ENCODE measurements at regions not wholly inside any gene's neighbourhood (a gene's known extent, or its start where the extent isn't known, plus 50 kb on each side); places are given as distances from the start of the nearest gene placed in this dataset.
"Not testable (repeated sequence)": the region's sequence is repeated elsewhere in the genome, so short reads cannot be mapped to it uniquely, and the experiment has no call there.

DNA sequence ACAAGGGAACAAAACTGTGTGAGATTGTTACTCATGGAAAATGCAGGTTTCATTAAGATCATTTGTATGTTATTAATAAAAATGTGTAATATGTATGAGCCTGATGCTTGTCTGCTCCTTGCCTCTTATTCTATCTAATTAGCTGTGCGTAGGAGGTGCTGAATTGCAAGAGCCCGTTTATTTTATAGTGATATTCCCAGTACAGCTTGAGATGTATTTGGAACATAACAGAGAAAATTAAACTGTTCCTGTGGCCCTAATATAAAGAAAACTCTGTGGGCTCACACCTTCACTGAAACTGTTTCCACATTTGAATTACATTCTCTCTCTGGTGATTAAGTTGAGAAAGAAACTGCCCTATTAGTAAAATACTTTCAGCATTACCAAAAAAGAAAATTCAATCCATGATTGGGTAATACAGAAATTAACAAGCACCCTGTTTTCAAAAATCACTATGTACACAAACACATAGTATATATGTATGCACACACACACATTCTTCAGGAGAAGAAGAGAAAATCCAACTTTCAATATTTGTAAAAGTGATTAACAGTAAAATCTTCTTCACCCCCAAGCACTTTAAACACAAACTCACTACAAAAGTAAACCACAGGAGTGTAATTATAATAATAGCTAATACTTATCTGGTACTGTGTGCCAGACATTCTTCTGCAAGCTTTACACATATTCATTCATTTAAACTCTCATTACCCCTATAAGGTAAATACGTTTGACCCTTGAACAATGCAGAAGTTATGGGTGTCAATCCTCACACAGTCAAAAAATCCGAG, 233.2 kb downstream of the PHLDA1 start:
- Histone ChIP-seq H3K4me3 (ENCODE audit: low read length in 2 of 2) (no peak overlapping the region), H3K4me1 (ENCODE audit: control insufficient read depth, insufficient read depth, low read length) (no peaks in the 10 kb centered on the region), H3K9ac (ENCODE audit: low read length in 2 of 2) (no peak overlapping the region), H3K9me3 (ENCODE audit: control insufficient read depth in 2 of 2, low read length in 2 of 2) (no peaks in the 10 kb centered on the region), H3K27ac (ENCODE audit: low read length) (no peak overlapping the region), H3K36me3 (ENCODE audit: control insufficient read depth in 2 of 2, insufficient read depth in 2 of 2, low read length in 2 of 2) (no peaks in the 10 kb centered on the region), H3K27me3 (ENCODE audit: control insufficient read depth in 1 of 2, insufficient read depth in 2 of 2, low read length in 2 of 2) (no peaks in the 10 kb centered on the region)

DNA sequence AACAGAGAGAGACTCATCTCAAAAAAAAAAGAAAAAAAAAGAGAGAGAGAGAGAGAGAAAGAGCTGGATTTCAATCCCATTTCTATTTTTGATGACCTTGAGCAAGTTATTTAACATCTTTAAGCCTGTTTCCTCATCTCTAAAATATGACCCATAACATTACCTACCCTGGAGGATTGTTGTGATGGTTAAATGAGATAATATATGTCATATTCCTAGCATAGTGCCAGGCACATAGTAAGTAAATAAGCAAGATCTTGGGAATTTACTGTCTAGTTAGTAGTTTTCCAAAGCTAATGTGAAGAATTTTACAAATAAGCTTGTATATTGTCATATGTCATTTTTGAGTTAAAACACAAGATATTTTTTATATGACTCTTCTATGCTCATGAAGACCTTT, 236.5 kb downstream of the PHLDA1 start:
- no peaks in the 10 kb centered on the region for H3K9me3 ChIP-seq (ENCODE audit: control insufficient read depth in 2 of 2, low read length in 2 of 2)
- H3K27me3 ChIP-seq (ENCODE audit: control insufficient read depth in 1 of 2, insufficient read depth in 2 of 2, low read length in 2 of 2): no peaks in the 10 kb centered on the region

DNA sequence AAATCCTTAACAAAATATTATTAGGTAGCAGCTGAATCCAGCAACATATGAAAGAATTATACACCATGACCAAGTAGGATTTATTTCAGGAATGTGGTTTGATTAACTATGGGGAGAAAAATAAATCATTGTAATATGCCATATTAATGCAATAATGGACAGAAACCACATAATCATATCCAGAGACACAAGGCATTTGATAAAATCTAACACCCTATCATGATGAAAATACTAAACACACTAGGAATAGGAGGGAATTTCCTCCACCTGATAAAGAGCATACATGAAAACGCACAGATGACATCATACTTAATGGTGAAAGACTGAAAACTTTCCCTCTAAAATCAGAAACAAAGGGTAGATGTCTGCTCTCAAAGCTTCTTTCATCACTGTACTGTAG, 238.9 kb downstream of the PHLDA1 start:
- no peak overlapping the region for H3K9ac ChIP-seq (ENCODE audit: low read length in 2 of 2)
- H3K9me3 ChIP-seq (ENCODE audit: control insufficient read depth in 2 of 2, low read length in 2 of 2): no peaks in the 10 kb centered on the region
- no peak overlapping the region for H3K27ac ChIP-seq (ENCODE audit: low read length)
- no peaks in the 10 kb centered on the region for H3K36me3 ChIP-seq (ENCODE audit: control insufficient read depth in 2 of 2, insufficient read depth in 2 of 2, low read length in 2 of 2)
- H3K4me3 ChIP-seq (ENCODE audit: low read length in 2 of 2): no peak overlapping the region
- no peaks in the 10 kb centered on the region for H3K27me3 ChIP-seq (ENCODE audit: control insufficient read depth in 1 of 2, insufficient read depth in 2 of 2, low read length in 2 of 2)
- H3K4me1 ChIP-seq (ENCODE audit: control insufficient read depth, insufficient read depth, low read length): no peaks in the 10 kb centered on the region

More for the DNA sequence above, 236.5 kb downstream of the PHLDA1 start:
- Histone ChIP-seq H3K4me3 (ENCODE audit: low read length in 2 of 2) (no peak overlapping the region), H3K9ac (ENCODE audit: low read length in 2 of 2) (no peak overlapping the region), H3K27ac (ENCODE audit: low read length) (no peak overlapping the region), H3K36me3 (ENCODE audit: control insufficient read depth in 2 of 2, insufficient read depth in 2 of 2, low read length in 2 of 2) (no peaks in the 10 kb centered on the region), H3K4me1 (ENCODE audit: control insufficient read depth, insufficient read depth, low read length) (no peaks in the 10 kb centered on the region)

DNA sequence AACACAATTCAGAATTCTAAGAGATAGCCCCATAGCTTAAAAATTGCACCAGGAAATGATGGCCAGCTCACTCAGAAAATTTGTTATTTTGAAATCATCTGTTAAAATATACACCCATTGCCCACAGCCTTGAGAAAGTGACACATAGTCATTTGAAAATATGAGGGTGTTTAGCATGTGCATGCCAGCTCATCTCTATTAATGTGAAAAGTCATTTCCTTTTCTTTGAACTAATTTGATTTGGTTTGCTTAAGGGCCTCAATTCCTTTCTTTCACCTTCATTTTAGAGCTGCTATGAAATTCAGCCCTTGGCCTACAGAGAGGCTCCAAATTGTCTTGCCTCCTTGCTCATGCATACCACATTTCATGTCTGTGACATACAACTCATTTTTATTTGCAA, 241.4 kb downstream of the PHLDA1 start:
- Histone ChIP-seq H3K27me3 (ENCODE audit: control insufficient read depth in 1 of 2, insufficient read depth in 2 of 2, low read length in 2 of 2) (no peaks in the 10 kb centered on the region), H3K9me3 (ENCODE audit: control insufficient read depth in 2 of 2, low read length in 2 of 2) (no peaks in the 10 kb centered on the region), H3K9ac (ENCODE audit: low read length in 2 of 2) (no peak overlapping the region), H3K4me1 (ENCODE audit: control insufficient read depth, insufficient read depth, low read length) (peaks cover under 1% of the 10 kb centered on the region), H3K4me3 (ENCODE audit: low read length in 2 of 2) (no peak overlapping the region), H3K36me3 (ENCODE audit: control insufficient read depth in 2 of 2, insufficient read depth in 2 of 2, low read length in 2 of 2) (no peaks in the 10 kb centered on the region), H3K27ac (ENCODE audit: low read length) (no peak overlapping the region)

DNA sequence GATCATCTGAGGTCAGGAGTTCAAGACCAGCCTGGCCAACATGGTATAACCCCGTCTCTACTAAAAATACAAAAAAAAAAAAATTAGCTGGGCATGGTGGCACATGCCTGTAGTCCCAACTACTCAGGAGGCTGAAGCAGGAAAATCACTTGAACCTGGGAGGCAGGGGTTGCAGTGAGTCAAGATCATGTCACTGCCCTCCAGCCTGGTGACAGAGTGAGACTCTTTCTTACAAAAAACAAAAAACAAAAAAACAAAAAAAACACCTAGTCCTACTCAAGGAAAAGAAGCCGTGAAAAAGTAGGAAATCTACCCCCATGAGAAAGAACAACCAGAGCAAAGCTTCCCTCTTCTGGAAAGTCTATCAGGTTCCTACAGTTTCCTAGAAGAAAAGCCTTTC, 244.4 kb downstream of the PHLDA1 start:
- H3K27me3 ChIP-seq (ENCODE audit: control insufficient read depth in 1 of 2, insufficient read depth in 2 of 2, low read length in 2 of 2); H3K27ac ChIP-seq (ENCODE audit: low read length); H3K9ac ChIP-seq (ENCODE audit: low read length in 2 of 2); H3K36me3 ChIP-seq (ENCODE audit: control insufficient read depth in 2 of 2, insufficient read depth in 2 of 2, low read length in 2 of 2); H3K4me3 ChIP-seq (ENCODE audit: low read length in 2 of 2); H3K9me3 ChIP-seq (ENCODE audit: control insufficient read depth in 2 of 2, low read length in 2 of 2): not testable (repeated sequence)
- H3K4me1 ChIP-seq (ENCODE audit: control insufficient read depth, insufficient read depth, low read length): peaks cover 16% of the 10 kb centered on the region

DNA sequence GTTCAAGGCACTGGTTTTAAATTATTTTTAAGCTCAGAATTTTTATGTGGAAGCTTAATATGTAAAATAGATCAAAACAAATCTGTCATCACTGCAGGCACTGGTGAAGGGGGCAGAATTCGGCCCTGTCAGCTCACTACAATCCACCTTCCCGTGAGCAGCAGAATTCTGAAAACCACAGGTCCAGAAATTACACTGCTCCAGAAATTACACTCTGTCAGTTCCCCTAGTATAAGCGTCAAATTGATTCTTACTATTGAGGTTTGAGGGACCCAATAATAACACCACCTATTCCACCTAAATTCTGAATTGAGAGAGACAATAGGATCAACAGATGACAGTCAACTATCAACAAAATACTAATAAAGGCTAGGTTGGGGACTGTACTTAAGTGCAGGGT, 245.5 kb downstream of the PHLDA1 start:
- H3K4me3 ChIP-seq (ENCODE audit: low read length in 2 of 2): no peak overlapping the region
- H3K36me3 ChIP-seq (ENCODE audit: control insufficient read depth in 2 of 2, insufficient read depth in 2 of 2, low read length in 2 of 2): no peaks in the 10 kb centered on the region
- no peak overlapping the region for H3K27ac ChIP-seq (ENCODE audit: low read length)
- no peaks in the 10 kb centered on the region for H3K9me3 ChIP-seq (ENCODE audit: control insufficient read depth in 2 of 2, low read length in 2 of 2)
- peaks cover 16% of the 10 kb centered on the region for H3K4me1 ChIP-seq (ENCODE audit: control insufficient read depth, insufficient read depth, low read length)
- H3K27me3 ChIP-seq (ENCODE audit: control insufficient read depth in 1 of 2, insufficient read depth in 2 of 2, low read length in 2 of 2): no peaks in the 10 kb centered on the region
- no peak overlapping the region for H3K9ac ChIP-seq (ENCODE audit: low read length in 2 of 2)

DNA sequence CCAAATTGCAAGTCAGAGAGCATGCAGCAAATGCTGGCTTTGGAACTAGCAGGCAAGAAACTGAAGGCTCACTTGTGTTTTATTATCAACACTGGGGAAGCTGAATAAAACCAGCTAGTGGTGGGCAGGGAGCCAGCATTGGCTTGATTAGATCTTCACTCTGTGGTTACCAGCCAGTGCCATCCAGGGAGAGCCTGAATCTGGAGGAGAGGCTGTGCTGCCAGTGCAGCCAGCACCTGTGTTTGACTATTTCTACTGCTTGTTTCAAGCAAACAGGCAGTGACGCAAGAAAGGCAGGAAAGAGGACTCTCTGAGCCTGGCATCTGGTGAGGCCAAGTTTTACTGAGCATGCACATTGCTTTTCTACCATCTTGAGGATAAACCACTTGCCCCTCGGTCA, 247.0 kb downstream of the PHLDA1 start:
- Histone ChIP-seq H3K27me3 (ENCODE audit: control insufficient read depth in 1 of 2, insufficient read depth in 2 of 2, low read length in 2 of 2) (no peaks in the 10 kb centered on the region), H3K36me3 (ENCODE audit: control insufficient read depth in 2 of 2, insufficient read depth in 2 of 2, low read length in 2 of 2) (no peaks in the 10 kb centered on the region), H3K9me3 (ENCODE audit: control insufficient read depth in 2 of 2, low read length in 2 of 2) (no peaks in the 10 kb centered on the region), H3K27ac (ENCODE audit: low read length) (no peak overlapping the region), H3K4me3 (ENCODE audit: low read length in 2 of 2) (no peak overlapping the region), H3K9ac (ENCODE audit: low read length in 2 of 2) (no peak overlapping the region), H3K4me1 (ENCODE audit: control insufficient read depth, insufficient read depth, low read length) (peaks cover 16% of the 10 kb centered on the region)

DNA sequence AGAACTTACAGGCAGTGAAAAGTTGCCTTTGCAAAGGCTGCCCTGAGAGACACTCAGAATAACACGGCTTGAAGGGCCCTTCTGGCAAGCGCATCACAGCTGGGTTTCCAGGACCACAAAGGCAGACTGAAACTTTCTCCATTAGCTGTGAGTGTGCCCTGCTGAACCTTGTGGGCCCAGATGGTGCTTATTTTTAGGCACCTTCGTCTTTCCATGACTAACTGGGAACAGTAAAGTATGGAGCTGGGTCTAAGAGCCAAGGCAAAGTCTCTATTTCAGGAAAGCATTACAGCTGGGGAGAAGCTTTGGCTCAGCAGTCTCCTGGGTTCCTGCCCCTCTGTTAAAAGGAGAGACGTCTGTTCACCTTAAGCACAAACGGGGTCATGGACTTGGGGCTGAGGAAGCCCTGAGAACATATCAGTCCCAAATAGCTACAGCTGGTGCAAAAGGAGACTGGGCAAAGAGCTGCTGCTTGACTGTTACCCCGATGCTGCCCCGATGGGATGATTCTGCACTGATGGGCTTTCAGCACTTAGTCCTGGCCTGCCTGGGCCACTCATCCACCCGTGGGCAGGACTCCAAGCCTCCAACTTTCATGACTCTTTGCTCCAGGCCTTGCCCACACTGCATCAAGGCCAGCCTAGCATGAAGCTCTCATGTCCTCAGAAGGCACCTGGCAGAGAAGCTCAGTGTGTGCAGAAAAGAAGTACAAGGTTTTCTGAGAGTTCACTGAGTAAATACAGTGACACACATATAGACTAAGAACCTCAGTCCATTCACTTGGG, 248.3 kb downstream of the PHLDA1 start:
- Histone ChIP-seq H3K4me1 (ENCODE audit: control insufficient read depth, insufficient read depth, low read length) (peaks cover 16% of the 10 kb centered on the region), H3K4me3 (ENCODE audit: low read length in 2 of 2) (no peak overlapping the region), H3K27me3 (ENCODE audit: control insufficient read depth in 1 of 2, insufficient read depth in 2 of 2, low read length in 2 of 2) (no peaks in the 10 kb centered on the region), H3K27ac (ENCODE audit: low read length) (no peak overlapping the region), H3K36me3 (ENCODE audit: control insufficient read depth in 2 of 2, insufficient read depth in 2 of 2, low read length in 2 of 2) (no peaks in the 10 kb centered on the region), H3K9ac (ENCODE audit: low read length in 2 of 2) (no peak overlapping the region), H3K9me3 (ENCODE audit: control insufficient read depth in 2 of 2, low read length in 2 of 2) (no peaks in the 10 kb centered on the region)

DNA sequence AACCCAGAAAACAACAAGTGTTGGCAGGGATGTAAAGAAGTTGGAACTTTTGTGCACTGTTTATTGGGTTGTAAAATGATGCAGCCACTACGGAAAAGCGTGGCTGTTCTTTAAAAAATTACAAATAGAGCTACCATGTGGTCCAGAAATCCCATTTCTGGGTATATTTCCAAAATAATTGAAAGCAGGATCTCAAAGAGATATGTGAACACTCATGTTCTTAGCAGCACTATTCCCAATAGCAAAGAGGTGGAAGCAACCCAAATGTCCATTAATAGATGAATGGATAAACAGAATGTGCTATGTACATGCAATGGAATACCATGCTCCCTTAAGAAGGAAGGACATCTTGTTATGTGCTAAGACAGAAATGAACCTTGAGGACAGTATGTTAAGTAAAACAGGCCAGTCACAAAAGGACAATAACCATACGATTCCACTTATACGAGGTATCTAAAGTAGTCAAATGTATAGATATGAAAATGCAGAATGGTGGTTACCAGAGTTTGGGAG, 249.5 kb downstream of the PHLDA1 start:
- H3K4me3 ChIP-seq (ENCODE audit: low read length in 2 of 2): no peak overlapping the region
- H3K9me3 ChIP-seq (ENCODE audit: control insufficient read depth in 2 of 2, low read length in 2 of 2): no peaks in the 10 kb centered on the region
- no peak overlapping the region for H3K27ac ChIP-seq (ENCODE audit: low read length)
- H3K9ac ChIP-seq (ENCODE audit: low read length in 2 of 2): no peak overlapping the region
- H3K36me3 ChIP-seq (ENCODE audit: control insufficient read depth in 2 of 2, insufficient read depth in 2 of 2, low read length in 2 of 2): no peaks in the 10 kb centered on the region
- no peaks in the 10 kb centered on the region for H3K27me3 ChIP-seq (ENCODE audit: control insufficient read depth in 1 of 2, insufficient read depth in 2 of 2, low read length in 2 of 2)
- H3K4me1 ChIP-seq (ENCODE audit: control insufficient read depth, insufficient read depth, low read length): peaks cover 16% of the 10 kb centered on the region

DNA sequence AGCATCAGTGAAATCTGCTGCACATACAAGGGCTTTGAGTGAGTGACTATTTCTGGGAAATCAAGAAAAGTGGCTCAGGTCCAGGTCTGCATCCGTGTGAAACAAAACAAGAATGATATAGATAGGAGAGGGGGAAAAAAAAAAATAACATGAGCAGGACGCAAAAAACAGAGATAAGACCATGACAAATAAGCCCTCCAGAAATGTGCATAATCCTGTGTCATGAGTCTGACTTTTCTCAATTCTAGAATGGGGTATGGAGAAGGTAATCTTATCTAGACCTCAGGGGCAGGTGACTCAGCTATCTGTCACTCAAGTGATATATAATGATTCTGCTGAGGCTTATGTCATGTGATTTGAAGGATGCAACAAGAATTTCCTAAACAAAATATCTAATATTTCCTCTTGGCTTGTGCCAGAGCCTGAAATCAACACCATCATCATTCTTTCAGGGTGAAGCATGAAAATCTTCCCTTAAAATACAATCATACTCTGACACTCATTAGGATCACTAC, 250.0 kb downstream of the PHLDA1 start:
- H3K4me1 ChIP-seq (ENCODE audit: control insufficient read depth, insufficient read depth, low read length): peaks cover 16% of the 10 kb centered on the region
- no peak overlapping the region for H3K27ac ChIP-seq (ENCODE audit: low read length)
- H3K4me3 ChIP-seq (ENCODE audit: low read length in 2 of 2): no peak overlapping the region
- no peak overlapping the region for H3K9ac ChIP-seq (ENCODE audit: low read length in 2 of 2)
- no peaks in the 10 kb centered on the region for H3K27me3 ChIP-seq (ENCODE audit: control insufficient read depth in 1 of 2, insufficient read depth in 2 of 2, low read length in 2 of 2)
- H3K9me3 ChIP-seq (ENCODE audit: control insufficient read depth in 2 of 2, low read length in 2 of 2): no peaks in the 10 kb centered on the region
- no peaks in the 10 kb centered on the region for H3K36me3 ChIP-seq (ENCODE audit: control insufficient read depth in 2 of 2, insufficient read depth in 2 of 2, low read length in 2 of 2)
